ENCODE measurements at regions not wholly inside any gene's neighbourhood (a gene's known extent, or its start where the extent isn't known, plus 50 kb on each side); places are given as distances from the start of the nearest gene placed in this dataset.
"Not testable (repeated sequence)": the region's sequence is repeated elsewhere in the genome, so short reads cannot be mapped to it uniquely, and the experiment has no call there.

DNA sequence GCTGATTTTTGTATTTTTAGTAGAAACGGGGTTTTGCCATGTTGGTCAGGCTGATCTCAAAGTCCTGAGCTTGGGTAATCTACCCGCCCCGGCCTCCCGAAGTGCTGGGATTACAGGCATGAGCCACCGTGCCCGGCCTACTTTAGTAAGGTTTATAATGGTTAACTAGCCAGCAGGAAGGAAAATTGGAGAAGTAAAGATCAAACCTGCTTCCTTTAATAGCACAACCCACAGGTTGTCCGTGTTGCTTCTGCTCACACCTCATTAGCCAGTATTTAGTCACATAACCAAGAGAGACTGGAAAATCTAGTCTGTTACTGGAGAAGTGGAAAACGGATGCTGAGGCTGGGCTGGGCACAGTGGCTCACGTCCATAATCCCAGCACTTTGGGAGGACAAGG is 51.9 kb upstream of the TBL1XR1 start:
- peak in 1 of 2 experiments; percentile 7 for DNase-seq

DNA sequence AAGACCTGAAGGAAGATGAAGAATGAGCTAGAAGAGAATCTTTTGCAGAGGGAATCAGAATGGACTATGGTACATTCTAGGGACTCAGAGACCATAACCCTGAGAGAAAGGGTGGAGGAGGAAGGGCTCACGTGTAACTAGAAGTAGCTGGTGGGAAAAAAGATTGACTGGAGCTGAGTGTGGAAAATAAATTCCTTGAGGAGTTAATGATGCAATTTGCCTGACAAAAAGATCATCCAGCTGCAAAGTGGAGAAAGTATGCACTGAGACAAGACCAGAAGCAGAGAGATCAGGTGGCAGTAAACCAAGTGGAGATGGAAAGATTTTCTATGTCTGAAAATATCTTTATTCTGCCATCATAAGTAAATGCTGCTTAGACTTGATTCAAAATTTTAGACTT is 52.9 kb upstream of the TBL1XR1 start:
- no peak for DNase-seq

DNA sequence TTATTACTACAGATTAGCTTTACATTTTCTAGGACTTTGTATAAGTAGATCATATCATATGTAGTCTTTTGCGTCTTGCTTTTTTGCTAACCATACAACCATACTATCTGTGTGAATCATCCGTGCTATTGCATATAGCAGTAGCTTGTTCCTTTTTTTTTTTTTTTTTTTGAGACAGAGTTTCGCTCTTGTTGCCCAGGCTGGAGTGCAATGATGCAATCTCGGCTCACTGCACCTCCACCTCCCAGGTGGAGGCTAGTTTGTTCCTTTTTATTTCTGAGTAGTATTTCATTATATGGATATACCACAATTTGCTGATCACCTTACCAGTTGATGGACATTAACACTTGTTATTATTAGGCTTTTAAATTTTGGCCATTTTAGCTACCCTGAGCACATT is 54.5 kb upstream of the TBL1XR1 start:
- peak in 1 of 2 experiments; percentile 10 for DNase-seq

DNA sequence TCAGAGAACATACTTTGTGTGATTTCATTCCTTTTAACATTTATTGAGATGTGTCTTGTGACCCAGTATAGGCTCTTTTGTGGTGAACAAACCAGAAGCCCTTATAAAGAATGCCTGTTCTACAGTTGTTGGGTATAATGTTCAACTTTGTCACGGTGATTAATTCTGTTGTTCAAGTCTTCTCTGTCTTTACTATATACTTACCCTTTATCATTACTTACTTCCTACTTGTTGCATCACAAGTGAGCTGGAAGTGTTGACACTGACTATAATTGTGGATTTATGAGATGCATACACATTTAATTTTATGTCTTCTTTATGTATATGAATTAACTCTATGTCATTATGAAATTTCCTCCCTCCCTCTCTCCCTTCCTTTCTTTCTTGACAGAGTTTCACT is 59.7 kb upstream of the TBL1XR1 start:
- no peak for DNase-seq

DNA sequence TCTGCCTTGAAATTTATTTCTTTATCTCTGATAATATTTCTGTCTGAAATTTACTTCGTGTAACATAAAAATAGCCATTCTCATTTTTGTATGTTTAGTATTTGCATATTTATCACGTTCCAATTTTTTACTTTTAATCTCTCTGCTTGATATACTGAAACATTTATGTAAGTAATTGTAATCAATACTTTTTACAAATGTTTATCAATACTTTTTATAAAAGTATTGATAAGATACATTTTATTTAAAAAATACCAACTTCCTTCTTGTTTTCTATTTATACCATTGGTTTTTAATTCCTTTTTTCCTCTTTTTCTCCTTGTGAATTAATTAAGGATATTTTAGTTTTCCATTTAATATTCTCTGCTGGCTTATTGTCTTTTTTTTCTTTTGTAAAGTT is 60.3 kb upstream of the TBL1XR1 start:
- DNase-seq: no peak

DNA sequence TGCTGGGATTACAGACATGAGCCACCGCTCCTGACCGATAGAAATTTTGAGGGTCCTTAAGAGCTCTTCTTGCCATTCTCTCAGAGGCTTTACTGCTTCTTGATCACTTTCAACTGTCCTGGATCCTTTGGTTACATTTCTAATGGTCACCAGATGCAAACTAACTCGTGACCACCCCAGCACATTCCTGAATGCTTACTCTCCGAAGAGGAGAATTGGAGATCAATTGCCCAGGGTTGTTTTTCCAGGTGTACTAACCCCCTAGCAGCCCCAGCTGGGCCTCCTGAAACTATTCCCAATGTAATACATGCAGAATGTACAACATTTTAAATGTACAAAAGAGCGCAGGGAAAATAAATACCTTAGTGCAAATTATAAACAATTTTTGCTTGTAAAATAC is 65.1 kb upstream of the TBL1XR1 start:
- DNase-seq: no peak

DNA sequence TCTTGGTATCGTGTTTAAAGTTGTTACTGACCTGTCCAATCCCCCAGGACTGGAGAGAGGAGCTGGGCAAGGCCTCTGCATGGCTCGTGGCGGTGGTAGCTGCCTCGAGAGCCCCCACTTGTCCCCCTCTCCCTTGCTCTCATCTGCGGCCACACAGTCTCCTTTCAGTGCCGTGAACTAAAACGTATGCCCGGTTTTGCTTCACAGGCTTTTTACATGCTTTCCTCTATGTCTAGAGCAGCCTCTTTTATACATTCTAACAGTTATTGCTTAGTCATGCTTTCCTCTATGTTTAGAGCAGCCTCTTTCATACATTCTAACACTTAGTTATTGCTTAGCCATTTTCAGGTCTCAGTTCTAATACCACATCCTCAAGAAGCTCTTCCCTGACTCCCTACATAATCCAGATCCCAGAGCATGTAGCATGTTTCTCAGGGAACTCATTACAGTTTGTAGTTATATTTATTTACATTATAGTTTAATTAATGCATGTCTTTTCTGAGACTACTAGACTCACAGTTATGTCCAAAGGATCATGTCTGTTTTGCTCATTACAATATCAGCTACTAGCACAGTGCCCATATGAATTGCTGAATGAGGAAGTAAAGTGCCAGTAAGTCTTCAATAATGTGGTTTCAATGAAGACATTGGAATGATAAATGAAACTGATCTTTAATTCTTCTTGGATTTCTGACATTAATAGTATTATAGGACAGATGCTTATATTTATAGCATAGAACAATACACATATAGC is 66.5 kb upstream of the TBL1XR1 start:
- no peak for DNase-seq

DNA sequence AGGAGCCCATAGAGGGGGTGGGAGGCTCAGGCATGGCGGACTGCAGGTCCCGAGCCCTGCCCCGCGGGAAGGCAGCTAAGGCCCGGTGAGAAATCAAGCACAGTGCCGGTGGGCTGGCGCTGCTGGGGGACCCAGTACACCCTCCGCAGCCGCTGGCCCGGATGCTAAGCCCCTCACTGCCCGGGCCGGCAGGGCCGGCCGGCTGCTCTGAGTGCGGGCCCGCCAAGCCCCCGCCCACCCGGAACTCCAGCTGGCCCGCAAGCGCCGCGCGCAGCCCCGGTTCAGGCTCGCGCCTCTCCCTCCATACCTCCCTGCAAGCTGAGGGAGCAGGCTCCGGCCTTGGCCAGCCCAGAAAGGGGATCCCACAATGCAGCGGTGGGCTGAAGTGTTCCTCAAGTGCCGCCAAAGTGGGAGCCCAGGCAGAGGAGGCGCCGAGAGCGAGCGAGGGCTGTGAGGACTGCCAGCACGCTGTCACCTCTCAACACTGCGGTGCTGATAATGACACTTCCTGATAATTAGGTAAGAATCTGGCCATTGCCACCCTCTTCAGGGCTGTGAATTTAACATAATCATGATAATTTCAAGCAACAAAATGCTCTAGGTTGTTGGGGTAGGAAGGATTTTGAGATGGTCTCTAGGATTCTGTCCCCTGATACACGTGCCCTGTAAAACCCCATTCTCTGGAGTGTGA is 74.7 kb upstream of the TBL1XR1 start:
- DNase-seq: not testable (repeated sequence)

DNA sequence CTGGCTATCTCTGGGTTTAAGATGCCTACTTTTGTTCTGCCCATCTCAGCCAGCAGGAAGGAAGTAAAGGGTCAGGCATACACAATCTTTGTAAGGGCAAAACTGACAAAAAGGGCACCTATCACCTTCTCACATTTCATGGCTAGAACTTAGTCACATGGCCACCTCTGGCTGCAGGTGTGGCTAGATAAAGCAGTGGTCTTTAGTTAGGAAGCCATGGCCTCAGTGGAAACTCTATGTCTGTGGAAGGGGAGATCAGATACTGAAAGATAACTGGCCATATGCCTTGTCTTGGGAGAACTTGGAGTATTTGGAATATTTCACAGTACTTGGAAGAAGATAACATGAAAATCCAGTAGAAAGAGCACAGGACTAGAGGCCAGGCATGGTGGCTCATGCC is 80.7 kb upstream of the TBL1XR1 start:
- DNase-seq: no peak

DNA sequence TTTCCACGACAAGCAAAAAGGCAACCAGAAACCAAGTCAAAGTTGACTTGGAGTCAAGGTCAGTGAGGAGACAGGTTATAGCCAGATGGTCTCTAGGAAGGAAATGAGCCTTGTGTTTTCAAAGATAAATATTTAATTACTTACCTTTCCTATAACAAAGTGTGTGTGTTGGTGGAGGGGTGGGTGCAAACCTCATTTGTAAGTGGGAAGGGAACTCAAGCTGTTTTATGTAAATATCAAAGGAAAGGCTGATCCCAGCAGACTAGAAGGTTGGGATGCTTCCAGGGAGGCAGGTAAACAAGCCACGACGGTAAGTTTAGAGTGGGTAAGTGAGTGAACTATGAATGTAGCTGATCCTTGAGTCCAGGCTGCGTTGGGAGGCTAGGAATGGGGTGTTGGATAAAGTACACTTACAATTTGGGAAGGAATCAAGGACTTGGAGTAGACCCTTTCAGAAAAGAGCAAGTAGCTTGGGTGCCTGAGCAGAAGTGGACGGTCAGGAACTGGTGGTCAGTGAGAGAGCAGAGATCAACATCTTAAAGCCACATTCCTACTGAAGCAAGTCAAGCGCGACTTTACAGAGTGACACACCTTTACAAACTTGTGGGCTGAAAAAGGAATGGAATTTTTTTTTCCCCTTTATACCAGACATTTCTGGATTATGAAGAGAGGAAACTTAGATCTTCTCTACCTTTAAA is 82.0 kb upstream of the TBL1XR1 start:
- no peak for DNase-seq

DNA sequence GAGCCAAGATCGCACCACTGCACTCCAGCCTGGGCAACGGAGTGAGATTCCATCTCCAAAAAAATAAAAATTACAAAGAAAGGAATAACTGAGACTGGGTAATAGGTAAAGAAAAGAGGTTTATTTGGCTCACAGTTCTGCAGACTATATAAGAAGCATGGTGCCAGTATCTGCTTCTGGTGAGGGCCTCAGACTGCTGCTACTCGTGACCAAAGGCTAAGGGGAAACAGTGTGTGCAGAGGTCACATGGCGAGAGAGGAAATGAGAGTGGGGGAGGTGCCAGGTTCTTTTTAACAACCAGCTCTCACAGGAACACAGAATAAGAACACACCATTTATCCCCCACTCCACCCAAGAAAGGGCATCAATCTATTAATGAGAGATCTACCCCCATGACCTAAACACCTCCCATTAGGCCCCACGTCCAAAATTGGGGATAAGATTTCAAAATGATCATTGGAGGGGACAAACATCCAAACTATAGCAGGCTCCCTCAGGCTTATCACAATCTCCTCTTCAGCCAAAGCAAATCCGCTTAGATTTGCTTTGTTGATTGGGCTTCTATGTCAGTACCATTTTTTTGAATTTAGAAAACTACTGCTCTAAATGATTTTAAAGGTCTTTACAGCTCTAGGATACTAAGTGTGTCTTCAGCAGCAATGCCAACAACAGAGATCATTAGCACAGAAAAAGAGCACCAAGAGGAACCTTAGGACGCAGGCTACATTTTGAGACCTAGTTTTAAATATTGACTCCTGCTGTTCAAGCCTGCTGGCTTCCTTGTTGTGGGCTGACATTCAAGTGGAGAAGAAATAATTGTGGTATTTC is 84.2 kb upstream of the TBL1XR1 start:
- DNase-seq: no peak

DNA sequence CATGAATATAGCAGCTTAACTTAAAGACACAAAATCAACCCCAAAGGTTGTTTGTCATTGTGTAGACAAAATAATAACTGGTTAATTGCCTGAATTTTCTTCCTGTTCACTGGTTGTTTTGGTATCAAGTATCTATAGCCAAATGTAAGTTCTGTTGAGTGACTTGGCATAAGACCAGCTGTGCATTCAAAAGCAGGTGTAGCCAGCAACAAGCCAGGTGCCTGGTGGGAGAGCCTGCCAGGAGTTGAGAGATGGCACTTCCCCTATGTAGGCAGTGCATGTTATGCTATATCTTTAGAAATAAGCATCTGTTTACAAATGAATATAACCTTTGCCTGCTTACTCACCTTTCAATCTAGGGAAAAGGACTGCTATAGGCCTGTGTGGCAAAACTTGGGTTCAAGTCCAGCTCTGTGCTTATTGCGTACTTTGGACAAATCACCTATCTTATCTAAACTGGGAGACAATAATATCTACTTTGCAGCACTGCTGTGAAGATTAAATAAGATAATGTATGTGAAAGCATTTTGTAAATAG is 84.9 kb upstream of the TBL1XR1 start:
- no peak for DNase-seq

DNA sequence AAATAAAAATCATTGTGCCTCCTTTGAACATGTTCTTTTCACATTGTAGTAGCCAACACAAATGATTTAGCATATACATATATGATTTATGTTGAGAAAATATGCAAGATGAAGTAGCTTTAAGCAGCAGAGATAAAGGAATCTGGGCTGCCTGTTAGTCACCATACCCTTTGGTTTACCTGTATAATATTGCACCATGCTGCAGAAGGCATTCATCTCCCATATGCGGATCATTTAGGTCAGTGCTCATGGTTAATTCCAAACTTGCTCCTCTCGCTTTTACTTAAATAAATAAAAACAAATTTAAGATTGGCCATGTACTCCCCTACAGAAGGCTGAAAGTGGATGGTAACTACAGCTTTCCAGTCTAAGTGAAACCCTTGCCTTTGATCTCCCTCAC is 86.7 kb upstream of the TBL1XR1 start:
- no peak for DNase-seq

DNA sequence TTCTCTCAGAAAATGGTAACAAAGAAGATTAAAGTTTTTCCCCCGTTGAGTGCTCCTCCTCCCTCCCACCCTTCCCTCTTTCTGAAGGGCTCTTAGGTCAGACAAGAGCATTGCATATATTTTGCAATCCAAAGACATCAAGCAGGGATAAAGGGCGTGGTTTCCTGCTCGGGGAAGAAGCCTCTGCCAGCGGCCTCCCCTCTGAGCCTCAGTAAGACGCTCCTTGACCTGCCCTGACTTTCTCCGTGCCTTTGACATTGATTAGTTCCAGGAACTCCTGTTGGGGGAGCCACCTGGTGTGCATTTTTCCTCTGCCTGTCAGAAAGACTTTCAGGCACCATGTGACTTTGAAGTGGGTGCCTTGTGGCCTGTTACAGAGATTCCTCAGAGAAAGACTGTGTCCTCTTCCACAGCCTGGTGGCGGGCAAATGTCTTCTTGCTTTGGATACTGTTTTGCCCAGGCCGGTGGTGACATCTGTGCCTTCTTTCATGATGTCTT is 87.2 kb upstream of the TBL1XR1 start:
- DNase-seq: peak; percentile 46 to 48

DNA sequence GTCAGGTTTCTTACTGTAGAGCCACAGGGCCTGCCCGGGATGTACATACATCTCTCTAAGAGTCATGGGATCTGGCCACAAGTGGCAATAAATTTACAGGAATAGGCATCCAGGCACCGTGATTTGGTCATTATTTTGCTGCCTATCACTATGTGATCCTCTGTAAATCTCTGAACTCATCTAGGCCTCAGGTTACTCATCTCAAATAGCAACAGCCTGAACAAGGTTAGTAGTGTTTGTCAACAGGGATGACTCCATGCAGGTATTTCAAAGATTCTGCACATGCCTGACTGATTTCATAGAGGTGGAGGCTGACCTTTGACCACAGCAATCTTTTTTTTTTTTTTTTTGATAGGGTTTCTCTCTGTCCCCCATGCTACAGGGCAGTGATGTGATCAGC is 88.8 kb upstream of the TBL1XR1 start:
- DNase-seq: no peak

DNA sequence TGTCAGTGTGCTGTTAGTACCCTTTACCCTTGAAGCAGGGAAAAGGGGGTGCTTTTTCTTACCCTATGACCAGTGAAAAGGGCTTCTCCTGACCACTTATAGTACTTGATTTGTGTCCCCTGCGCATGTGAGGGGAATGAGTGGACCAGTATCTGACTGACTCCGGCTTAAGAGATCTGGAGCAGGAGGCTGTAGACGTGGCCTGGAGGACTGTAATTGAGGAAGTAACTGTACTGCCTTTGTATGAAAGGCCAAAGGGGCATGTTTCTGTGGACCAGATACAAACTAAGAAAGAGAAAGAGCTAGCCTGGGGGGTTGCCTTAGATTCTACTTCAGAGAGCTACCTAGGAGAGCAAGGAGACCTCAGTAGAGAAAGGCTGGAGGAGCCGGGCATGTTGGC is 89.9 kb upstream of the TBL1XR1 start:
- no peak for DNase-seq

DNA sequence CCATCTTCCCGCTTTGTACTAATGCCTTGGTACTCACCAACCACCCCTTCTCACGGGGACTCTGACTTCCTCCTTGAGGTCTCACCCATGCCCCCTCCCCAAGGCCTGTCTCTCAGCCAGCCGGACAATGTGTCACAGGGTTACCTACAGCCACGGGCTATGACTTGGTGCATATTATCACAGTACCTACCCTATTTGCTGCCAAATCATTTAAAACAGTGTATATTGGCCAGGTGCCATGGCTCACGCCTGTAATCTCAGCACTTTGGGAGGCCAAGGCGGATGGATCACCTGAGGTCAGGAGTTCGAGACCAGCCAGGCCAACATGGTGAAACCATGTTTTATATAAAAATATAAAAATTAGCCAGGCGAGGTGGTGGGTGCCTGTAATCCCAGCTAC is 93.4 kb upstream of the TBL1XR1 start:
- no peak for DNase-seq

DNA sequence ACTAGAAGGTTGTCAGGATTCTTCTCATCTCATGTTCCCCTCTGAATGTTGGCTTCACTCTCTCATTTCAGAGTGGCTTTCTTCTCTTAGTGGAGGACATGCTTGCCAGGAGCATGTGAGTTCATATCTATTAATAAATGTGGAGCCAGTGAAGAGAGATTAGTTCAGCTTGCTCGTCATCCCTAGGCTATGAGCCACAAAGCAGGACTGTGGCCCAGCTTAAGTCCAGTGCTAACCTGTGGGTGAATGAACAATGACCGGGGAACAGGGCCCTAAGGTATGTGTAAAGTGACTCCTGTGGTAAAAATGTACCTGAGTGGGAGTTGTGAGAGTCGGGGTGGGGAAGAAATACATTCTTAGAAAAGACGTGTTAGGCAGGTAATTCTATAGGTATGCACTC is 96.9 kb upstream of the TBL1XR1 start:
- DNase-seq: no peak

DNA sequence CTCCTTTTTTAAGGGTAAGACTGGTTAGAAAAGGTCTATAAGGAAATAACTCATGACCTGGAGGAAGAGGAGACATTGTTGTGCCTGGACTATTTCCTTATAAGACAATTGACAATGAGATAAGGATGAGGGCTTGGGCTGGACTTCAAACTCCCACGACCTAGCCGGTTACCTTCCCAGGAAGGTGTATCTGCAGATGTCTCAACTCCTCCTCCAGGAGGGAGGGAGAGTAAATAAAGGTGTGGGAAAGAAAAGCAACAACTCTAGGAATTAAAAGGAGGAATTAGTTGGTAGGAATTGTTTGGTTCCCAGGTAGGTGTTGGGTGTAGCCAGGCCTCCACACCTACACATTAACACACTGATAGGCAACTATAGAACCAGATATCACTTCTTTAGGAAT is 97.8 kb upstream of the TBL1XR1 start:
- no peak for DNase-seq

DNA sequence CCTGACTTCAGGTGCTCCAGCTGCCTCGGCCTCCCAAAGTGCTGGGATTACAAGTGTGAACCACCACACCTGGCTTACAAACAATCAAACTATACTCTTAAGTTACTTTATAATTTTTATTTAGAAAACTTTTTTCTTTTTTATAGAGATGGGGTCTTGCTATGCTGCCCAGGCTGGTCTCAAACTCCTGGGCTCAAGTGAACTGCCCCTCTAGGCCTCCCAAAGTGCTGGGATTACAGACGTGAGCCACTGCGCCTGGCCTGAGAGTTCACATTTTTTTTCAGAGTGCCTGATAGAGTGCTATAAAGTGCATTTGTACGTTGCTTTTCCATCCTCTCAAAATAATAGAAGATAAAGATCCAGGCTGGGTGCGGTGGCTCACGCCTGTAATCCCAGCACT is 102.0 kb upstream of the TBL1XR1 start:
- no peak for DNase-seq

DNA sequence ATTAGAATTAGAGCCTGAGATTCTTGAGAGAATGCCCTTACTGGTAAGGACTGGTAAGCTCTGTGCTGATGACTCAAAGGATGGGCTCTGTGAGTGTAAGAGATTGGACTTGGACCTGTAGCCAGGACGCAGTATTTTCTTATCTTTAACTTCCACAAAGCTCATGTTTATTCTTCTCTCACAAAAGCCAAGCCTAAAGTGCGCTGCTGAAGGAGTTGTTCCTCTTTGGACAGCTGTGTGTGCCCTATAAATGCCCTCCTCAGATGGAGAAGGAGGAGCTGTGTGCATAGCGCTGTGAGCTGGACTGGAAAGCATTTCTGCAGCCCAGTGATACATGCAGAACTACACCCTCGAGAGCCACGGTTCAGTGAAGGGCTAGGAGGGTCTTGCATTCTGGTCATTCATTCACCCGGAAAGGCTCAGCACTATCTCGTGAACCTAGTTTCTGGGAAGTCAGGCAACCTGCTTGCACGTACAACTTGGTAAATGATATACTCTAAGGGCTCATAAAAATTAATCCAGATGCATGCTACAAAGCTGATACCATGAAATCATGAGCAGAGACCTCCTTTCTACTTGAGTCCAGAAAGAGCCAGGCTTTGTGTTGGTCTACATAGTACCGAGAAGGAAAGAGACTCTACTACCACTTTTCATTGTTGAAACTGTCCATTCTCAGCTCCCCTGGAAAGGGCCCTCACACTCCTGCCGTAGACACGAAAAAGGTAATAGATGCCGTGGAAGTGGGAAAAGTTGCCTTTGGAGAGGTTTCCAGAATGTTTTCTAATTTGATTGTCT is 103.0 kb upstream of the TBL1XR1 start:
- DNase-seq: no peak

DNA sequence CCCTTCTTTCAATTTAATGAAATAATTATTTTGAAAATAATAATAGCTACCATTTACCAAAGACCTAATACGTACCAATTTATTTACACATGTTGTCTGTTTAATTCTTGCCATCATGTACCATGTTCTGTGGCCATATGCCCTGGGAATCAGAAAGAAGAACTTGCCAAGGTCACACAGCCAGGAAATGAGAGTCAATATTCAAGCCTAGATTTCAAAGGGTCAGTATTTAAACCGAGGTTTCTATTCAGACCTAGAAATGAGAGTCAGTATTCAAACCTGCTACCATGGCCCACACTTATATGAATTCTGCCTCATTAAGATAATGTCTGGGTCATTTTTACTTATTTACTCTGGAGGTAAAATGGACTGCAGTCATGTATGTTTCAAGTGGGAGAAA is 103.6 kb upstream of the TBL1XR1 start:
- no peak for DNase-seq

All from activated T-cell treated with anti-CD3 and anti-CD28 coated beads, Interleukin-2, amount 50 U/mL, for 48 hours (primary cell).